Activated CD8-positive, alpha-beta T cell treated with anti-CD3 and anti-CD28 coated beads for 36 hours (primary cell): ENCODE measurements at regions not wholly inside any gene's neighbourhood (a gene's known extent, or its start where the extent isn't known, plus 50 kb on each side); places are given as distances from the start of the nearest gene placed in this dataset.

ENCODE experiments used
- ATAC-seq: fragments of 200-7000 bp; cut with Tn5 transposase; one replicate; pipeline ENCODE4 v1.10.0; 2021; ENCODE audit warnings: mild to moderate bottlenecking, moderate library complexity
- CTCF ChIA-PET: fragments of 350-600 bp; sonication (Branson Sonifier 250); formaldehyde crosslinking; loops from one replicate; lab custom pipeline; 2021; ENCODE audit warnings: antibody characterized with exemption; lab: Charles Lee
- POLR2A ChIA-PET: fragments of 350-600 bp; sonication (Branson Sonifier 250); formaldehyde crosslinking; loops from one replicate; lab custom pipeline; 2021; ENCODE audit warnings: antibody characterized with exemption; lab: Charles Lee
- DNase-seq: peaks from one replicate; pipeline ENCODE4 v3.0.0-alpha.2; 2020
- H3K27ac Mint-ChIP-seq: one replicate; pipeline ENCODE4 v1.8.0; 2021; ENCODE audit warnings: mild to moderate bottlenecking, mixed read lengths
- H3K27me3 Mint-ChIP-seq: one replicate; pipeline ENCODE4 v1.8.0; 2021; ENCODE audit warnings: mixed read lengths
- H3K36me3 Mint-ChIP-seq: one replicate; pipeline ENCODE4 v1.8.0; 2021; ENCODE audit warnings: low read depth, mixed read lengths
- H3K4me1 Mint-ChIP-seq: one replicate; pipeline ENCODE4 v1.8.0; 2021; ENCODE audit warnings: low read depth, mixed read lengths
- H3K4me3 Mint-ChIP-seq: one replicate; pipeline ENCODE4 v1.8.0; 2021; ENCODE audit warnings: mild to moderate bottlenecking, moderate library complexity, mixed read lengths
- H3K9me3 Mint-ChIP-seq: one replicate; pipeline ENCODE4 v1.8.0; 2021; ENCODE audit warnings: mixed read lengths
- CTCF ChIP-seq: fragments of 200-600 bp; IDR thresholded peaks from one replicate; pipeline ENCODE4 v1.8.0; 2022; ENCODE audit warnings: antibody characterized with exemption, mild to moderate bottlenecking
- intact Hi-C: fragments of 100-400 bp; cut with micrococcal nuclease; formaldehyde crosslinking; loops from one replicate; pipeline ENCODE4 v1.10.0; 2022

- POLR2A ChIA-PET: no interaction called here
- DNase-seq (no peak), ATAC-seq (no peak)
- Mint-ChIP-seq H3K9me3 (no peaks in the 10 kb centered on the region), H3K4me1 (no peaks in the 10 kb centered on the region), H3K36me3 (no peaks in the 10 kb centered on the region), H3K27me3 (peaks cover 4% of the 10 kb centered on the region), H3K4me3 (no peak overlapping the region), H3K27ac (no peak overlapping the region)
- CTCF ChIA-PET: no interaction called here
- TF ChIP-seq CTCF: no peak
- intact Hi-C loops: no loop called here
Observed at GRCh38 chr2:108118996-108119395, 120.8 kb upstream of the SULT1C3 start.

GRCh38 chr2:108119492-108119891 lies 120.3 kb upstream of the SULT1C3 start:
- Mint-ChIP-seq H3K4me1 (no peaks in the 10 kb centered on the region), H3K9me3 (no peaks in the 10 kb centered on the region), H3K27ac (no peak overlapping the region), H3K36me3 (no peaks in the 10 kb centered on the region), H3K4me3 (no peak overlapping the region), H3K27me3 (peaks cover 4% of the 10 kb centered on the region)
- DNase-seq (no peak), ATAC-seq (no peak)
- POLR2A ChIA-PET: no interaction called here
- intact Hi-C loops: no loop called here
- TF ChIP-seq CTCF: no peak
- CTCF ChIA-PET: no interaction called here

GRCh38 chr2:108124736-108125495 lies 114.9 kb upstream of the SULT1C3 start:
- no peak overlapping the region for H3K4me3 Mint-ChIP-seq
- H3K36me3 Mint-ChIP-seq: no peaks in the 10 kb centered on the region
- ATAC-seq (no peak), DNase-seq (no peak)
- ChIA-PET CTCF (interaction anchor here (1.2 kb wide), 1 partner anchor 13 kb away, joined by 3 read pairs; no protein-coding TSS in a partner anchor), POLR2A (no interaction called here)
- TF ChIP-seq CTCF: no peak
- intact Hi-C loops: no loop called here
- no peak overlapping the region for H3K27ac Mint-ChIP-seq
- H3K27me3 Mint-ChIP-seq: peaks cover under 1% of the 10 kb centered on the region
- no peaks in the 10 kb centered on the region for H3K9me3 Mint-ChIP-seq
- H3K4me1 Mint-ChIP-seq: no peaks in the 10 kb centered on the region

GRCh38 chr2:108125581-108125980 lies 114.2 kb upstream of the SULT1C3 start:
- DNase-seq (no peak), ATAC-seq (no peak)
- H3K4me3 Mint-ChIP-seq: no peak overlapping the region
- H3K27ac Mint-ChIP-seq: no peak overlapping the region
- CTCF ChIA-PET: no interaction called here
- POLR2A ChIA-PET: no interaction called here
- H3K36me3 Mint-ChIP-seq: no peaks in the 10 kb centered on the region
- no peaks in the 10 kb centered on the region for H3K27me3 Mint-ChIP-seq
- no peak for TF ChIP-seq CTCF
- H3K4me1 Mint-ChIP-seq: no peaks in the 10 kb centered on the region
- no peaks in the 10 kb centered on the region for H3K9me3 Mint-ChIP-seq
- intact Hi-C loops: no loop called here

GRCh38 chr2:108128249-108128648 lies 111.5 kb upstream of the SULT1C3 start:
- no peaks in the 10 kb centered on the region for H3K36me3 Mint-ChIP-seq
- no peak for DNase-seq
- ChIA-PET POLR2A (no interaction called here), CTCF (no interaction called here)
- intact Hi-C loops: no loop called here
- no peak for TF ChIP-seq CTCF
- H3K27ac Mint-ChIP-seq: no peak overlapping the region
- H3K27me3 Mint-ChIP-seq: no peaks in the 10 kb centered on the region
- ATAC-seq: no peak
- no peak overlapping the region for H3K4me3 Mint-ChIP-seq
- H3K9me3 Mint-ChIP-seq: no peaks in the 10 kb centered on the region
- H3K4me1 Mint-ChIP-seq: no peaks in the 10 kb centered on the region
